ENCODE measurements at regions not wholly inside any gene's neighbourhood (a gene's known extent, or its start where the extent isn't known, plus 50 kb on each side); places are given as distances from the start of the nearest gene placed in this dataset.

DNA sequence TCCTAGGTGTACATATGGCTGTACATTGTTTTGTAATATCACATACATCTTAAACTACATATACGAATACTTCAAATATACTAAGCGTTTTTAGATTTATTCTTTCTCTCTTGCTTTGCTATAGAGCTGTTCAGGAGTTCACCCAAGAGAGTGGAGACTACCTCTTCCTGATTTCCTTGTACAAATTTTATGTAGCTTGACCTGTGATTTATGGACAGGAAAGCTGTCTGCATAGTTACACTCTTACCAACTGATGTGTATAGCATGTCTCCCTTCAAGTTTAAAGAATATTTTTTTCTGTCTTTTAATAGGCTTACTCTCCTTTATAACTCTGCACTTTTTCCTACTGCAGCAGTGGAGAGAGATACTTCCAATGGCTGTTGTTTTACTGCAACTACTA lies 428.7 kb downstream of the NDFIP2 start:
- Histone ChIP-seq H3K27ac (ENCODE audit: low read length) (no peak overlapping the region), H3K79me2 (ENCODE audit: low read length) (no peaks in the 10 kb centered on the region), H3K36me3 (ENCODE audit: insufficient read depth, low read length) (no peaks in the 10 kb centered on the region), H3K4me3 (ENCODE audit: low read length) (no peak overlapping the region), H3K9me3 (ENCODE audit: low read length) (no peaks in the 10 kb centered on the region), H3K4me1 (ENCODE audit: low read length) (no peaks in the 10 kb centered on the region), H3K9ac (ENCODE audit: low read length) (no peak overlapping the region), H3K9me2 (replicated peaks; ENCODE audit: insufficient read depth, low read length) (no peaks in the 10 kb centered on the region), H2AFZ (ENCODE audit: low read length) (no peak overlapping the region), H4K20me1 (ENCODE audit: insufficient read depth, low read depth, low read length) (no peaks in the 10 kb centered on the region), H3K27me3 (ENCODE audit: low read length) (no peaks in the 10 kb centered on the region), H3K4me2 (ENCODE audit: low read depth, low read length, poor library complexity, severe bottlenecking) (no peak overlapping the region)
- no peak for DNase-seq

DNA sequence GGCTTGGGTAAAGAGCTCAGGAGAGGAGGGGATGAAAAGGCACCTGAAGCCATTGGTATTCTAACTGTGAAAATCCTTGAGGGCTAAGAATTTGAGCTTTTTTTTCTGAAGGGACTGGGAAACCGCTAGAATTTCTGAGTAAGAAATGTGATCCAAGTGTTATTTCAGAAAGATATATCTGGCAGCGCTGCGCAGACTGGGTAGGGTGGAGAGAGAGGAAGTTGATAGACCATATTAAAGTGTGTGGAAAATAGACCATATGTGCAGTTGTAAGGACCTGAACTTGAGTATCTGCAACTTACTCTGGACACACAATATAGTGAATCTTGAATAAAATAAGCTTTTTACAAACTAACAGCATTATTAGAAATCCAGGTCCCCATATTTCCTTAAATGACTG lies 427.4 kb downstream of the NDFIP2 start:
- no peaks in the 10 kb centered on the region for H3K9me3 ChIP-seq (ENCODE audit: low read length)
- H3K9me2 ChIP-seq (replicated peaks; ENCODE audit: insufficient read depth, low read length), result no peaks in the 10 kb centered on the region
- no peaks in the 10 kb centered on the region for H3K27me3 ChIP-seq (ENCODE audit: low read length)
- no peaks in the 10 kb centered on the region for H3K79me2 ChIP-seq (ENCODE audit: low read length)
- no peak overlapping the region for H2AFZ ChIP-seq (ENCODE audit: low read length)
- H3K4me2 ChIP-seq (ENCODE audit: low read depth, low read length, poor library complexity, severe bottlenecking), result no peak overlapping the region
- no peak overlapping the region for H3K27ac ChIP-seq (ENCODE audit: low read length)
- DNase-seq, result no peak
- no peaks in the 10 kb centered on the region for H3K4me1 ChIP-seq (ENCODE audit: low read length)
- H3K9ac ChIP-seq (ENCODE audit: low read length), result no peak overlapping the region
- H3K36me3 ChIP-seq (ENCODE audit: insufficient read depth, low read length), result no peaks in the 10 kb centered on the region
- no peak overlapping the region for H3K4me3 ChIP-seq (ENCODE audit: low read length)
- no peaks in the 10 kb centered on the region for H4K20me1 ChIP-seq (ENCODE audit: insufficient read depth, low read depth, low read length)

GRCh38 chr13:79907527-79907926 lies 426.6 kb downstream of the NDFIP2 start:
- no peak overlapping the region for H2AFZ ChIP-seq (ENCODE audit: low read length)
- no peaks in the 10 kb centered on the region for H3K27me3 ChIP-seq (ENCODE audit: low read length)
- H3K9ac ChIP-seq (ENCODE audit: low read length), result no peak overlapping the region
- no peaks in the 10 kb centered on the region for H3K9me2 ChIP-seq (replicated peaks; ENCODE audit: insufficient read depth, low read length)
- H3K27ac ChIP-seq (ENCODE audit: low read length), result no peak overlapping the region
- DNase-seq, result no peak
- H3K4me3 ChIP-seq (ENCODE audit: low read length), result no peak overlapping the region
- H3K4me1 ChIP-seq (ENCODE audit: low read length), result no peaks in the 10 kb centered on the region
- no peaks in the 10 kb centered on the region for H3K79me2 ChIP-seq (ENCODE audit: low read length)
- H3K4me2 ChIP-seq (ENCODE audit: low read depth, low read length, poor library complexity, severe bottlenecking), result no peak overlapping the region
- H4K20me1 ChIP-seq (ENCODE audit: insufficient read depth, low read depth, low read length), result no peaks in the 10 kb centered on the region
- no peaks in the 10 kb centered on the region for H3K36me3 ChIP-seq (ENCODE audit: insufficient read depth, low read length)
- no peaks in the 10 kb centered on the region for H3K9me3 ChIP-seq (ENCODE audit: low read length)

GRCh38 chr13:79906345-79906744 lies 425.4 kb downstream of the NDFIP2 start:
- Histone ChIP-seq H3K79me2 (ENCODE audit: low read length) (no peaks in the 10 kb centered on the region), H3K4me2 (ENCODE audit: low read depth, low read length, poor library complexity, severe bottlenecking) (no peak overlapping the region), H2AFZ (ENCODE audit: low read length) (no peak overlapping the region), H3K27me3 (ENCODE audit: low read length) (no peaks in the 10 kb centered on the region), H4K20me1 (ENCODE audit: insufficient read depth, low read depth, low read length) (no peaks in the 10 kb centered on the region), H3K27ac (ENCODE audit: low read length) (no peak overlapping the region), H3K9me3 (ENCODE audit: low read length) (no peaks in the 10 kb centered on the region), H3K4me3 (ENCODE audit: low read length) (no peak overlapping the region), H3K9ac (ENCODE audit: low read length) (no peak overlapping the region), H3K36me3 (ENCODE audit: insufficient read depth, low read length) (no peaks in the 10 kb centered on the region), H3K4me1 (ENCODE audit: low read length) (no peaks in the 10 kb centered on the region), H3K9me2 (replicated peaks; ENCODE audit: insufficient read depth, low read length) (no peaks in the 10 kb centered on the region)
- DNase-seq, result no peak

- Histone ChIP-seq H3K4me2 (ENCODE audit: low read depth, low read length, poor library complexity, severe bottlenecking) (no peak overlapping the region), H3K79me2 (ENCODE audit: low read length) (no peaks in the 10 kb centered on the region), H2AFZ (ENCODE audit: low read length) (no peak overlapping the region), H4K20me1 (ENCODE audit: insufficient read depth, low read depth, low read length) (no peaks in the 10 kb centered on the region), H3K9me3 (ENCODE audit: low read length) (no peaks in the 10 kb centered on the region), H3K27me3 (ENCODE audit: low read length) (no peaks in the 10 kb centered on the region), H3K27ac (ENCODE audit: low read length) (no peak overlapping the region), H3K9me2 (replicated peaks; ENCODE audit: insufficient read depth, low read length) (no peaks in the 10 kb centered on the region), H3K36me3 (ENCODE audit: insufficient read depth, low read length) (no peaks in the 10 kb centered on the region), H3K4me1 (ENCODE audit: low read length) (no peaks in the 10 kb centered on the region), H3K9ac (ENCODE audit: low read length) (no peak overlapping the region), H3K4me3 (ENCODE audit: low read length) (no peak overlapping the region)
- no peak for DNase-seq
Measured at GRCh38 chr13:79905018-79905417, 424.1 kb downstream of the NDFIP2 start.

GRCh38 chr13:79904581-79904980 lies 423.6 kb downstream of the NDFIP2 start:
- no peak overlapping the region for H2AFZ ChIP-seq (ENCODE audit: low read length)
- no peak for DNase-seq
- no peak overlapping the region for H3K27ac ChIP-seq (ENCODE audit: low read length)
- no peaks in the 10 kb centered on the region for H3K9me3 ChIP-seq (ENCODE audit: low read length)
- no peaks in the 10 kb centered on the region for H3K27me3 ChIP-seq (ENCODE audit: low read length)
- no peaks in the 10 kb centered on the region for H3K79me2 ChIP-seq (ENCODE audit: low read length)
- no peak overlapping the region for H3K9ac ChIP-seq (ENCODE audit: low read length)
- no peaks in the 10 kb centered on the region for H3K4me1 ChIP-seq (ENCODE audit: low read length)
- no peak overlapping the region for H3K4me3 ChIP-seq (ENCODE audit: low read length)
- no peaks in the 10 kb centered on the region for H4K20me1 ChIP-seq (ENCODE audit: insufficient read depth, low read depth, low read length)
- no peak overlapping the region for H3K4me2 ChIP-seq (ENCODE audit: low read depth, low read length, poor library complexity, severe bottlenecking)
- no peaks in the 10 kb centered on the region for H3K36me3 ChIP-seq (ENCODE audit: insufficient read depth, low read length)
- H3K9me2 ChIP-seq (replicated peaks; ENCODE audit: insufficient read depth, low read length), result no peaks in the 10 kb centered on the region

DNA sequence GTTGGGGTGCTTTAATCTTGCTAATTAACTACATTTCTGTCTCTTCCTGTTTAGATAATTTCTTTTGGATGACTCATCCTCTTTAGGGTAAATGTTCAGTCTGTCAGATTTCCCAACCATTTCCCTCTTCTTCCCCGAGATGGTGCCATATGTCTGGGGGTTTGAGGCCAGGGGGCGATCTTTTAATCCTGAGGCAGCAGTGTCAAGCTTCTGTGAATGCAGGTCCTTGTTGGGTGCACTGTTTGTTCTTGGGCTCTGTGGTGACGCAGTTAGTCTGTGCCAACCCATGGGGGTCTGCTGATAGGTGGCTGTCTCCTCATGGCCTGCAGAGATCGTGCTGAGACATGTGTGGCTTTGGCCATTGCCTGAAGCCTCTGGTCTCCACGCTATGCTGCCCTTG lies 420.4 kb downstream of the NDFIP2 start:
- Histone ChIP-seq H3K9ac (ENCODE audit: low read length) (no peak overlapping the region), H3K27me3 (ENCODE audit: low read length) (no peaks in the 10 kb centered on the region), H2AFZ (ENCODE audit: low read length) (no peak overlapping the region)

DNA sequence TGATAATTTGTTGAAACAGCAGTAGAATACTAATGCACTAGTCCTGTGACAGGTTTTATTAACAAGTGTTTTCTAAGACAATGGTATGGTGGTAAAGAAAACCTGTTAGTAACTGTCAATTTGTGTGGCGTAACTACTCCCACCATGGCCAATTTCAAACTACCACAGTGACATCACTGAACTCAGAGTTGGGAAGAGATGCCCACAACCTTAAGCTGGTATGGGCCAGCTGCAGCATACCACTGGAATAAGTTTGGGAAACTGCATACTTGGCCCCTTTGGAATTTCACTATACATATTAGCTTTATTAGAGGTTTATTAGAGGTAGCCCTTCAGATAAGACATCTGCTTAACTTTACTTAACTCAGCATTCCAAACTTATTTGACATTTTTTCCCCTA lies 419.4 kb downstream of the NDFIP2 start:
- Histone ChIP-seq H4K20me1 (ENCODE audit: insufficient read depth, low read depth, low read length) (no peaks in the 10 kb centered on the region), H3K9me2 (replicated peaks; ENCODE audit: insufficient read depth, low read length) (no peaks in the 10 kb centered on the region), H3K27me3 (ENCODE audit: low read length) (no peaks in the 10 kb centered on the region), H3K4me3 (ENCODE audit: low read length) (no peak overlapping the region), H3K9ac (ENCODE audit: low read length) (no peak overlapping the region), H3K27ac (ENCODE audit: low read length) (no peak overlapping the region), H3K4me1 (ENCODE audit: low read length) (no peaks in the 10 kb centered on the region), H3K79me2 (ENCODE audit: low read length) (no peaks in the 10 kb centered on the region), H3K9me3 (ENCODE audit: low read length) (no peaks in the 10 kb centered on the region), H3K36me3 (ENCODE audit: insufficient read depth, low read length) (no peaks in the 10 kb centered on the region), H2AFZ (ENCODE audit: low read length) (no peak overlapping the region), H3K4me2 (ENCODE audit: low read depth, low read length, poor library complexity, severe bottlenecking) (no peak overlapping the region)
- DNase-seq, result no peak

More for the DNA sequence above, 420.4 kb downstream of the NDFIP2 start:
- Histone ChIP-seq H3K79me2 (ENCODE audit: low read length) (no peaks in the 10 kb centered on the region), H3K9me2 (replicated peaks; ENCODE audit: insufficient read depth, low read length) (no peaks in the 10 kb centered on the region), H3K9me3 (ENCODE audit: low read length) (no peaks in the 10 kb centered on the region), H4K20me1 (ENCODE audit: insufficient read depth, low read depth, low read length) (no peaks in the 10 kb centered on the region), H3K36me3 (ENCODE audit: insufficient read depth, low read length) (no peaks in the 10 kb centered on the region), H3K4me1 (ENCODE audit: low read length) (no peaks in the 10 kb centered on the region), H3K27ac (ENCODE audit: low read length) (no peak overlapping the region), H3K4me2 (ENCODE audit: low read depth, low read length, poor library complexity, severe bottlenecking) (no peak overlapping the region), H3K4me3 (ENCODE audit: low read length) (no peak overlapping the region)
- DNase-seq, result no peak

GRCh38 chr13:79898996-79899395 lies 418.0 kb downstream of the NDFIP2 start:
- no peaks in the 10 kb centered on the region for H3K4me1 ChIP-seq (ENCODE audit: low read length)
- no peaks in the 10 kb centered on the region for H3K79me2 ChIP-seq (ENCODE audit: low read length)
- no peaks in the 10 kb centered on the region for H3K27me3 ChIP-seq (ENCODE audit: low read length)
- no peak for DNase-seq
- no peak overlapping the region for H3K4me3 ChIP-seq (ENCODE audit: low read length)
- no peaks in the 10 kb centered on the region for H3K9me2 ChIP-seq (replicated peaks; ENCODE audit: insufficient read depth, low read length)
- no peak overlapping the region for H3K9ac ChIP-seq (ENCODE audit: low read length)
- H3K9me3 ChIP-seq (ENCODE audit: low read length), result no peaks in the 10 kb centered on the region; the same call in 1 of the 2 replicates
- no peaks in the 10 kb centered on the region for H4K20me1 ChIP-seq (ENCODE audit: insufficient read depth, low read depth, low read length)
- H3K27ac ChIP-seq (ENCODE audit: low read length), result no peak overlapping the region
- H3K4me2 ChIP-seq (ENCODE audit: low read depth, low read length, poor library complexity, severe bottlenecking), result no peak overlapping the region
- no peaks in the 10 kb centered on the region for H3K36me3 ChIP-seq (ENCODE audit: insufficient read depth, low read length)
- H2AFZ ChIP-seq (ENCODE audit: low read length), result no peak overlapping the region
